ENCODE measurements at regions not wholly inside any gene's neighbourhood (a gene's known extent, or its start where the extent isn't known, plus 50 kb on each side); places are given as distances from the start of the nearest gene placed in this dataset.

DNA sequence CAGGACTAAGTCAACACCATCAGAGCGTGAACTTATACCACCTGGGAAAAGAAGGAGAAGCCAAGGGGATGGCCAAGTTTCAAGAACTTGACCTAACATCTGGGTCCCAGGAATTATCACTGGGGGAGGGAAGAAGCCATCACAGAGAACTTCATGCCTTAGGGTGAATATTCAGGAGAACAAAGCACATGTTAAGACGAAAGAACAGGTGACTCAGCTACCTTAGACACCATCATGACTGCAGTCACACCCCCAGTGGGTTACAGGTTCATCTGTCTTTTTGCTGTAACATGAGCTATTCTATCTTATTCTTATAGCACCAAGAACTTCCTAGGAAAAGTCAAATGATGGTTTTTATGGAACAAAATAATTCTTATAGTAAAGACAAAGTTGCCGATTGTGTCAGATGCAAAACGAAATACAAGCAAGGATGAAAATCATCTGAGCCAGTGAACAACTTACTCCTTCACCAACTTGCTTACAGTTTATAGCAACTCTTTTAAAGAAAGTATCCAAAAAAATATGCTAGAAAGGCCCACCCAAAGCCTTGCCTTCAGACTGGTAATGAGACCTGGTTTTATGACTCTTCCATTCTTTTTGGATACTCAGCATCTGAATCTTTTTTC is 72.0 kb downstream of the TPRA1 start:
- TF ChIP-seq, protein P1, sequence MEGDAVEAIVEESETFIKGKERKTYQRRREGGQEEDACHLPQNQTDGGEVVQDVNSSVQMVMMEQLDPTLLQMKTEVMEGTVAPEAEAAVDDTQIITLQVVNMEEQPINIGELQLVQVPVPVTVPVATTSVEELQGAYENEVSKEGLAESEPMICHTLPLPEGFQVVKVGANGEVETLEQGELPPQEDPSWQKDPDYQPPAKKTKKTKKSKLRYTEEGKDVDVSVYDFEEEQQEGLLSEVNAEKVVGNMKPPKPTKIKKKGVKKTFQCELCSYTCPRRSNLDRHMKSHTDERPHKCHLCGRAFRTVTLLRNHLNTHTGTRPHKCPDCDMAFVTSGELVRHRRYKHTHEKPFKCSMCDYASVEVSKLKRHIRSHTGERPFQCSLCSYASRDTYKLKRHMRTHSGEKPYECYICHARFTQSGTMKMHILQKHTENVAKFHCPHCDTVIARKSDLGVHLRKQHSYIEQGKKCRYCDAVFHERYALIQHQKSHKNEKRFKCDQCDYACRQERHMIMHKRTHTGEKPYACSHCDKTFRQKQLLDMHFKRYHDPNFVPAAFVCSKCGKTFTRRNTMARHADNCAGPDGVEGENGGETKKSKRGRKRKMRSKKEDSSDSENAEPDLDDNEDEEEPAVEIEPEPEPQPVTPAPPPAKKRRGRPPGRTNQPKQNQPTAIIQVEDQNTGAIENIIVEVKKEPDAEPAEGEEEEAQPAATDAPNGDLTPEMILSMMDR (IDR thresholded peaks at IDR 0.05), result no peak
- TF ChIP-seq POLR2A (IDR thresholded peaks at IDR 0.05), result no peak

Measured in ovary (tissue), 3 donors.